D721Med (cell line): ENCODE measurements at regions not wholly inside any gene's neighbourhood (a gene's known extent, or its start where the extent isn't known, plus 50 kb on each side); places are given as distances from the start of the nearest gene placed in this dataset.

Experiments used
- DNase-seq: peaks from one replicate; pipeline ENCODE4 v3.0.0; 2011; ENCODE audit warnings: low spot score; ENCODE audit not compliant: insufficient read length
- FAIRE-seq: peaks from 2 replicates; lab custom pipeline; 2011; peaks lifted over from hg19 to GRCh38; lab: Jason Lieb, UNC
- TF ChIP-seq, protein P1 (sequence below): IDR thresholded peaks from 2 replicates; pipeline ENCODE4 v1.5.1; 2012; ENCODE audit warnings: mild to moderate bottlenecking, control low read depth; ENCODE audit not compliant: insufficient read depth; ENCODE audit errors: missing control alignments

DNA sequence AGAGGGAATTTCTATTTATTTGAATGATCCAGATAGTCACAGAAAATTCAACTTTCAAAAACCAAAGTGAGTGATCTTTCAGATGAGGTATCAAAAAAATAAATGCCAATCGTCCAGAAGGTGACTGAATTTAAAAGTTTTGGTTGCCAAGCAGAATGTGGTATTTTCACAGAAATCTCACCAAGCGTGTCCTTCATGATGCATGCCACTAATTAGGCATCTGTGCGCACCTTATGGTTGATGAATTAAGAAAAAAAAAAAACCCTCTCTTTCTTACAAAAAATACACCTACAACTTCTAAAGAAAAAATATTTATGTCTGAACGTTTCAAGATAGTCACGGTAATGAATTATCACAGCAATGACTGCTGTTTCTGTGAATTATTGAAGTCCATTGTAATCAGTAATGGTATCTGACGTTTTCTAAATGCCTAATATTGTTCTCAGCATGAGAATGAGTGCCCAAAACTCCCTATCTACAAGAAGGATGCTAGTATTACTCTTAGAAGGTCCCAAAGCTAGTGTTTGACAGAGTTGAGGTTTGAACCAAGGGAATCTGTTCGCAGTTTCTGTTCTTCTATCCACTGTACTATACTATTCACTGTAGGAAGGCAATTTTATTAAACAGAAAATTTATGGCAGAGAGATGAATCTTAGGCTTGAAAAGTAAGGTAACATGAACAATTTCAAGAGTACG is 219.6 kb upstream of the NETO1 start:
- FAIRE-seq: peak; percentile 94
- no peak for DNase-seq
- TF ChIP-seq, protein P1, sequence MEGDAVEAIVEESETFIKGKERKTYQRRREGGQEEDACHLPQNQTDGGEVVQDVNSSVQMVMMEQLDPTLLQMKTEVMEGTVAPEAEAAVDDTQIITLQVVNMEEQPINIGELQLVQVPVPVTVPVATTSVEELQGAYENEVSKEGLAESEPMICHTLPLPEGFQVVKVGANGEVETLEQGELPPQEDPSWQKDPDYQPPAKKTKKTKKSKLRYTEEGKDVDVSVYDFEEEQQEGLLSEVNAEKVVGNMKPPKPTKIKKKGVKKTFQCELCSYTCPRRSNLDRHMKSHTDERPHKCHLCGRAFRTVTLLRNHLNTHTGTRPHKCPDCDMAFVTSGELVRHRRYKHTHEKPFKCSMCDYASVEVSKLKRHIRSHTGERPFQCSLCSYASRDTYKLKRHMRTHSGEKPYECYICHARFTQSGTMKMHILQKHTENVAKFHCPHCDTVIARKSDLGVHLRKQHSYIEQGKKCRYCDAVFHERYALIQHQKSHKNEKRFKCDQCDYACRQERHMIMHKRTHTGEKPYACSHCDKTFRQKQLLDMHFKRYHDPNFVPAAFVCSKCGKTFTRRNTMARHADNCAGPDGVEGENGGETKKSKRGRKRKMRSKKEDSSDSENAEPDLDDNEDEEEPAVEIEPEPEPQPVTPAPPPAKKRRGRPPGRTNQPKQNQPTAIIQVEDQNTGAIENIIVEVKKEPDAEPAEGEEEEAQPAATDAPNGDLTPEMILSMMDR: no peak

DNA sequence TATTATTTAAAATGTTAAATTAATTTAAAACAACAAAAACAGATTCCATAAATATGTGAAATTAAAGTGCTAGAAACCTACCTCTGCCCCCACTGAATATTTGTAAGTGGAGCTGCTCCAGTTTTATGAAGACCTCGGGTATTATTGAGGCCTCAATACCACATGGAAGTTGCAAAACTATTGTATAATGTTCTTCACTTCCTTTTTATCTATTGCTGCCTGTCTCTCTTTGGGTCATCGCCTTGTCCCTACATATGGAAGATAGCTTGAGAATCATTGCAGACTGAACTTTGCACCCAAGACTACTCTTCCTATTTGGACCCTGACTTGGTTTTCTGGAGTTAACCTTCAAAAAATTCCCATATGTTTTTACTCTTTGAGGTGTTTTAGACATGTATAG is 212.1 kb upstream of the NETO1 start:
- TF ChIP-seq, protein P1: no peak
- DNase-seq (no peak), FAIRE-seq (no peak)

DNA sequence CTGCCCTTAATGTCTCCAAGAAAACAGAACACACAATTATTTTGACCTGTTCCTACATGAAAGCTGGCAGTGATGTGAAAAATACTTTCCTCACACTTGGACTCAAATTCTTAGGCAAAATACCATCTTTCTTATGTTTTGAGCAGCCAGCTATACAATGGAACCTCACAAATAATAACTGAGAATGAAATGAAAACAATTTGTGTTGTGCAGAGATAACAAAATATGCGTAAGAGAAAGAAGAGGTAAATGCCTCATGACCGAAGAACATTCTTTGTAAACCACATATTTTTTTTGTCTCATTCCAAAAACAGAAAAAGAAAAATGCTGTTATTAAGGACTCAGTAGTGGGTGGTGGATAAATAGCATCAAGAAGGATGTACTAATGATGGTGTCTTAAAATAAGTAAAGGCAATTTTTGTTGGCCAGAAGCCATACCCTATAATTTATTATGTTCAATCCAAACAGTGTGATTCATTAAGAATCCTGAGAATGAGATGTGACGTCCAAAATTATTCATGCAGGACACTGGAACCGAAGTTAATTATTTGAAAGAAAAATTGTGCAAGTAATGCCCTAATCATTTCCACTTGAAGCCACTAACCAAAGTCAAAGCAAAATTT is 193.0 kb upstream of the NETO1 start:
- DNase-seq (no peak), FAIRE-seq (peak; percentile 98)
- TF ChIP-seq, protein P1: no peak

GRCh38 chr18:73059280-73059679 is 191.5 kb upstream of the NETO1 start:
- FAIRE-seq: peak; percentile 98
- DNase-seq: no peak
- TF ChIP-seq, protein P1: no peak

DNA sequence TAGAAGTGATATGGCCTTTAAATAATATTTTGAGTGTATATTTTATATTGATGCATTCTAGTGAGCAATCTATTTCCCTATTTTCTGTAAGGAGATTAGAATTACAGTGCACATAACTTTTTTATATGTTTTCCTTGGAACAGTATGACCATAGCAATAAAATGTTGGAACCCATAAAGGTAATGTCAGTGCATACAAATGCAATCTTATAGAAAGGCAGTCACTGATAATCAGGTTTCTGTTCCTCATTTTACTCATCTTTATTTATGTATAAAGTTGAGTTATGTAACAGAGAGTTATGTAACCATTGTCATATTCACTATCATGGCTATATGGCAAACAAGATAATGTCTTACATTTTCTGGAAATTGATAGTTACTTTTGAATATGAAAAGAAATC is 179.9 kb upstream of the NETO1 start:
- DNase-seq: no peak
- TF ChIP-seq, protein P1: no peak
- FAIRE-seq: peak; percentile 95

DNA sequence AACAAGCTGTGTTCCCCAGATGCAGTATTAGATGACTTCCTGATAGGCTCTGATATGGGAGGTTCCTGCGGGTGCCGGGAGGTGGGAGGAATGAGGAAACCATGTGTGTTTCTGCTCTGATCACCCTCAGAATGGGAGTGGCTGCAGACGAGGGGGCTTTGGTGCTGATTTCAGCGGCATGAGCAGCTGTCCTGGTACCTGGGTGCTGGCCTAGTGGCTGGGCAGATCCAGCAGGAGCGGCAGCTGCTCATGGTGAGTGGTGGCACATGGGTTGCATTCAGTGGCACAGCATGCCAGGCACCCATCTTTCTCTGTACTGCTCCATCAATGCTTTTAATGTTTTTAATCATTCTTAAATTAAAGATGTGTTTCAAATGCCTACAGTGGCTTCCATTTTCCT is 177.2 kb upstream of the NETO1 start:
- DNase-seq: no peak
- TF ChIP-seq, protein P1: no peak
- no peak for FAIRE-seq

DNA sequence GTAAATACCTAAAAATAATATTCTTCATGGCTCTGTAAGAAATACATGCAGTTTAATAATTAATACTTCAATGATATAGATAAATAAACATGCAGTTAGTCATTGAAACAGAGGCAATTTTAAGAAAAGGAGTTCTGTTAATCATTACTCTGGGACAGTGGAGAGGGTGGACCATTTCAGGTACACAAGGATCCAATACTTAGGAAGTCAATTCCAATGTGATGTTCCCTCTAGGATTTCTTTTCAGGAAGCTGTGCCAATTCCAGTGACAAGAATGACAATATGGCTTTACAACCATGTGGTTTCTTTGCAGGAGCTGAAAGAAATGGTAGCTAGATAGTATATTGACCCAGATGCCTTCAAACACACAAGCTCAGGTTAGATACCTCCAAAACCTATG is 175.8 kb upstream of the NETO1 start:
- DNase-seq (no peak), FAIRE-seq (no peak)

More for the DNA sequence above, 175.8 kb upstream of the NETO1 start:
- TF ChIP-seq, protein P1: no peak
